GM19455 (cell line): ENCODE measurements at regions not wholly inside any gene's neighbourhood (a gene's known extent, or its start where the extent isn't known, plus 50 kb on each side); places are given as distances from the start of the nearest gene placed in this dataset.
"Not testable (repeated sequence)": the region's sequence is repeated elsewhere in the genome, so short reads cannot be mapped to it uniquely, and the experiment has no call there.

Experiments used
- ATAC-seq: cut with Tn5 transposase; IDR thresholded peaks from one replicate; pipeline ENCODE4 v1.9.1; 2021; ENCODE audit not compliant: unreplicated experiment

DNA sequence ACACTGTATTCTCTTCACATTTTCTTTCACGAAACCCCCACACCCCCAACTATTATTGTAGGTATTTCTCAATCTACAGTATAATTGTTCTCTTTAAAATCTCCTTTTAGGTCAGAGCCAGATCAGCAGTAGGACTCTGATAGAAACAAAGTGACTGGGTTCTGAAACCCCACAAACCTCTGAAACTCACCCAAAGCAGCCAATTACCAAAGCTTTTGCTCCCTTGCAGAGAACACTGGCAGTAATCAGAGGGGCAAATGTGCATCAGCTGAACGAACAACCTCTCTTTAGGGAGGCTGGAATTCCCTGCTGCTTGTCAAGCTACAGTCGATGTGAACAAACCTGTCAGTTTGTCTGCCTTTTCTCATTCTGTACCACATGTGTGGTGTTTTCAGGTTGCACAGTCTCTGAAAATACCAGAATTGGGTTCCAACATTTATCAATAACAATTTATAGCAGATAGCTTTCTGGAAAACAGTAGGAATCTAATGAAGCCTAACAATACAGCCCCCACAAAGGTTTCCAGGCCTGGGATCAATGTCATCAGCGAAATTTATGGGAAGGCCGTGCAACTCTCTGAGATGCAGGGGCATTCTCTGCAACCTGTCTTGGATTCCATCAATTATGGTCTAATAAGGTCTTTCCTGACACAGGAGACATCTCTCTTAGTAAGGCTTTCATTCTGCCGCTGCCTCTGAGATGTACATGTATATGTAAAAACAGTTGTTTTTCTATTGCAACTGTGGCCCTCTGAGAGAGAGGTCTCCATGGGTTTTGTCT lies 395.9 kb downstream of the GPAT3 start:
- no peak for ATAC-seq

DNA sequence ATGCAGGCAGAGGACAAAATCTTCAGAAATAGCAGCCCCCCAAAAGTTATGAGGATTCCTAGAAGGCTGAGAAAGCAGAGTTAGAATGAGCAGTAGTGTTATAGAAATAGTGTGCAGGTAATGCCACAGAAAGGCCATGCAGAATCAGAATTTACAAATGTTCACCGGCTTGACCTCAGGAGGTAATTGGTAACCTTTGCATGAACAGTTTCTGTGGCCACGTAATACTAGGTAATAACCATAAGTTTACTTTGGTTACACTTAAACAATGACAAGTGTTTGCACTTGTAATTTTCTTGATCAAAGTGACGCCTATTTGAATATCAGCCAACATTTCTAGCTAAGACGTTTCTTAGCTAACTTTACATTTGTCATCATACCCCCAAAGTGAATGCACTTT lies 393.6 kb downstream of the GPAT3 start:
- no peak for ATAC-seq

DNA sequence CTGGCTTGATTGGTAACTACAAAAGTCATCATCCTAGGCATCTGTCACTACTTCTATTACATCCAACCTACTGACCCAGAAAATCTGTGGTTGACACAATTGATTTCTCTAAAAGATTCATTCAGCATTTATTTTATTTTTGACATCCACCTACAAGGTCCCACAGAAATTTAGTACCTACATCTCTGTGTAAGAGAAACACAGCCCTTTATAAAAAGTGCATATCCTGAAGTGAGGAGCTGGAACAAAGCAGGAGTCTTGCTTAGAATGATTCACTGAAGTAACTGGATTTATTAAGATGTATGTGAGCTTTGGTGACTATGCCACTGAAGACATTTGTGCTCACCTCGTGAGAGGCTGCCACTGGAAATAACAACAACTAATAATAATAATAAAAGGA lies 391.0 kb downstream of the GPAT3 start:
- no peak for ATAC-seq

DNA sequence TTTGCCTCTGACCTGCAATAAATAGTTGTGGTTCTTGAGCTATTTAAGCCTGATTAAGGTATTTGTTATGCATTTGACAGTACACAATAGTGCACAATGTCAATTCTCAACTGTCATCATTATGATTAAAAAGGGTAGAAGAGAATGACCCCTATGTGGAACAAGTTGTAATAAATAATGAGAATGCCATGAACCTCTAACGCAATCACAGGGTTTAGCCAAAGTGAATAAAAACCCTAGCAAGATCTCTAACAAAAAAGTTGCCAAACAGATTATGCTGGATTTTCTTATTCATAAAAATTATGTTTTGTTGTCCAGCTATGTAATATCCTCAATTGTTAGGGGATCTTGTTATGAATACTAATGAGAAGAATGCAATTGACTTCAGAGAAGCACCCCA lies 387.4 kb downstream of the GPAT3 start:
- no peak for ATAC-seq

DNA sequence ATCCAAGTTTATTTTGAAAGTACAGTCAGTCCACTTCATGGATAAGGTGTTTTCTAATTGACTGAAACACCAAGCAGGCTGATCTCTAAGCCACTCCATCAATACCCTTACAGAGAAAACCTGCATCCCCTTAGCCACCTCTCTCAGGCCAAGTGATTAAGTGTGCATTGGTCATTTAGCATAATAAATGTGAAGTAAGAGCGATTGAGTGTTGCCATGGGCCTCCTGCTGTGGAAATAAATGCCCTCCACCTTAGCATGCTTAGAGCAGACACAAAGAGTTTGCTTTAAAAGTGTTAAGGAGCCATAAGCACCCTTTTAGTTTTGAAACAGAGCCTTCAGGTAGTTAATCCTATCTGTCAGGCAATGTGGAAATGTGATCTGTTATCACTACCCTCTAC lies 386.5 kb downstream of the GPAT3 start:
- no peak for ATAC-seq

DNA sequence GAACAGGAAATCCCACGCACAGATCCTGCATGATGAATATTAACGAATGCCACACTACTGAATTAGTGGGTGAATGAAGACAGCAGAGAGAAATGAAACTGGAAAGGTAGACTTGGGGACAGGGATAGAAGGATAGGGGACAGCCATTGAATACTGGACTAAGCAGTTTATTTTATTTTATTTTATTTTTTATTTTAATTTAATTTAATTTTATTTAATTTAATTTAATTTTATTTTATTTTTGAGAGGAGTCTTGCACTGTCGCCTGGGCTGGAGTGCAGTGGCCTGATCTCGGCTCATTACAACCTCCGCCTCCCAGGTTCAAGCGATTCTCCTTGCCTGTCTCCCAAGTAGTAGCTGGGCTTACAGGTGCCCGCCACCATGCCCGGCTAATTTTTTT lies 385.2 kb downstream of the GPAT3 start:
- no peak for ATAC-seq

DNA sequence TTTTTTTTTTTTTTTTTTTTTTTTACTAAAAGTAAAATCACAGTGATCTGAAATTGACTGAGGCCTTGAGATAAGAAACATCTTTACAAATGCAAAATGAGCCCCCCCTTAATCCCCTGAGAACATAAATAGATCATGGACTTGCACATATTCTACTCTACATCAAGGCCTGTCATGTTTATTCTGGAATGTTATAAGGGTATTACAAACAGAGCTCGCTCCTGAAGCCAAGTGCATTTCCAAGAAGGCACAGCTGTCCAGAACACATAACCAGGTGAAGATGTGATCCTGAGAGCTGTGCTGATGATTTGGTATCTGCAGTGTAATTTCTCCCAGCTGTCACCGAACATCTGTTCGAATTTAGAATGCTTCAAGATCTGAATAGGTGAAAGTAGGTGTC lies 384.5 kb downstream of the GPAT3 start:
- no peak for ATAC-seq

DNA sequence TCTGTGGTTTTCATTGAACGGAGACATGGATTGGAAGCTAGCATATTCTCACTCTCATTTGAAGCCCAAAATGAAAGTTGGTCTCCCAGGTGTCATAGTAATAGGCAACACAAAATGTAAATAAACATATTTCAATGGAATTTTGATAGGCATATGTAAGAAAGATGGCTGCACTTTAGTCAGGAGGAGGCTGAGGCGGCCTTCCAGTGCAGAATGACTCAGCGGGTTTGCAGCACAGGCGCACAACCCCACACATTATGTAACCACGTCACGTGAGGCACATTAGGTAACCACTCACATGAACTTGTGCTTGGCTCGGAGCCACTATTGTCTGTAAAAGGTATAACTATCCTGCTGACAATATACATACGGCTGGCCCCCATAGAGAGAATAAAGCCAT lies 381.7 kb downstream of the GPAT3 start:
- no peak for ATAC-seq

DNA sequence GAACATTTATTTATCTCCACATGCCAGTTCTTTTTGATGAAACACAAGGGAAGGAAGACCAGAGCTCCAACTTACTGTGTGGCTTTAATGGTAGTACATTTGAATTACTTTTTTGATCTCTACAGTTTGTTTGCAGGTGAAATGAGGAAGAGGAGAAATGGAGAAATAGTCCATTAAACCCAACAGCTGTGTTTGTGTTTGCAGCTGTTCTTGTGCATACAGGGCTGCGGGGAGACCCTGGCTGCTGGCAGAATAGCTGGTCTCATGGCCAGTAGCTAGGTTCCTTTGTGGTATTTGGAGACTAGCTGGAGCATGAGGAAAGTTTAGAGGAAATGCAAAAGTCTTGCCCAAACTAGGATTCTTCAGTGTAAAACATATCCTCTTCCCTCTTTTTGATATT lies 374.8 kb downstream of the GPAT3 start:
- no peak for ATAC-seq

DNA sequence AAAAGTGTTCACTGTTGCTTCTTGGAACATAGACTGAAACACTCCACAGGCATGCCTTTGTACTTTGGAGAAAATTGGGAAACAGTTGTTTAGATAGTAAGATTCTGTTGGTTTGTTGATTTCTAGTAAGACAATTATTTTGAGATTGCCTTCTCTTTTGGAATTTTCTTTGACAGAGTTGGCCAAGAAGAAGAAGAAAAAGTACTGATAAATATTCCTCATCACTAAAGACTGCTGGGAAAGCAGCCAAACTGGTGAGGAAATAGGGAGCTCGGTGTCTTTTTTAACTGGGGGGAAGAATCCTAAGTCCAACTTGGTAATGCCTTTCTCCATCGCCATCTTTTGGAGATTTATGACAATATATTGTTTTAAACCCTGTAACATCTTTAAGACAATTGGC lies 370.7 kb downstream of the GPAT3 start:
- ATAC-seq = no peak

DNA sequence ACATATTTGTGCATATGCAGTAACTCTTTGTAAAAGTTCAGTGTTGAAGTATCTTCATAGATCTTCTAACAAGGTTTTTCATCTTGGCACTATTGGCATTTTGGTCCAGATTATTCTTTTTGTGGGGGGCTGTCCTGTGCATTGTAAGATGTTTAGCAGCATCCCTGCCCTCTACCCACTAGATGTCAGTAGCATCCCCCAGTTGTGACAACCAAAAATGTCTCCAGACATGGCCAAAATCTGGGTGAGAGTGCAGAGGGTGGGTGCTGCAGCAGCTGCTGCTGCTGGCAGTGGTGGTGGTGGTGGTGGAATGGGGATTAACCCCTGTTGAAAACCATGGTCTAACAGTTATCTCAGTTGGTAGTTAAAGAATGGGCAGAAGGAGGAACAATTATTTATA lies 370.0 kb downstream of the GPAT3 start:
- ATAC-seq = no peak

DNA sequence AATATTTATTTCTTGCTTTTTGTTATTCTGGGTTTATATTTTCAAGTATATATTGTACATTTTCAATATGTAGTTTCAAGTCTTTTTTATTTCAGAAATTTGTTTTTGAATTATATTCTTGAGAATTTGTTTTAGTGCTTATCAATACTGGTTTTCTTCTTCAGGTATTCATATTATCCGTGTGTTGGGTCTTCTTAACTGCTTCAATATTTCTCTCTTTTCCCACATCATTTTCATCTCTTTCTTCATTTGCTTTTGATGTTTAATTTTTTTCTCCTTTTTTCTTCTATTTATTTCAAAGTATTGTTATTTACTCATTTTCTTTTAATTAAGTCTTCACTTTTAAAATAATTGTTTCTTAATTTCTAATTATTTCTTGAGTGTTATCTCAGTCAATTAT lies 367.8 kb downstream of the GPAT3 start:
- ATAC-seq = not testable (repeated sequence)

DNA sequence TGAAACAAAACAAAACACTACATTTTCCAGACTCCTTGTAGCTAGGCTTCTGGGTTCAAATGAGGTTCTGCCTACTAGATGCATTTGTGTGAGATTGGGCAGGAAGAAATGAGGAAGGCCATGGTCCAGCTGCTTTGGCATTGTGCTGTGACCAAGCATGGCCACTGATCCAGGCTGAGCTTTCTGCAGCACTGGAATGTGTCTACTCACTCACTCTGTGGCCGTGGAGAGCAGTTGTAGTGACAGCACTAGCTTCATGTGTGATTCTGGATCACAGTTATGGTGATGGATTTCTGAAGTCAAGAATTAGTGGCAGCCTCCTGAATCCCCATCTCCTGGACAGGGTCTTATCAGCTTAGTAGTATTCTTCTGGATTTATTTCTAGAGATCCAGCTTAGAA lies 358.9 kb downstream of the GPAT3 start:
- no peak for ATAC-seq

DNA sequence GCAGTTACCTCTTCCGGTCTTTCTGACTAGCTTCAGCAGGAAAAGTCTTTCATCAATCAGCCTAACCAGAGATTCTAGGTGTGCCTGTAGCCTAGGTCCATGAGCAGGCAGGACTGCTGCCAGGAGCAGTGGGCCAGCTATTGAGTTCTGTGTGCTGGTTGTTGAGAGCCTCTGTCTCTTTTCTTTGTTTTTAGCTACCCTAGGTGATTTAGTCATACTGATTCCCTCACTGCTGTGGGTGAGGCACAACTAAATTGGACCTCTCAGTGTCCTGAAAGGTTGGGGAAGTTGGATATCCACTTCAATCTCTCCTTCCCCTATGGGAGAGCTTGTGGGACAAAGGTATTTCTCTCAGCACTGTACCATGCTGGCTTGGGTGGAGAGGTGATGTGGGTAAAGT lies 354.9 kb downstream of the GPAT3 start:
- no peak for ATAC-seq

DNA sequence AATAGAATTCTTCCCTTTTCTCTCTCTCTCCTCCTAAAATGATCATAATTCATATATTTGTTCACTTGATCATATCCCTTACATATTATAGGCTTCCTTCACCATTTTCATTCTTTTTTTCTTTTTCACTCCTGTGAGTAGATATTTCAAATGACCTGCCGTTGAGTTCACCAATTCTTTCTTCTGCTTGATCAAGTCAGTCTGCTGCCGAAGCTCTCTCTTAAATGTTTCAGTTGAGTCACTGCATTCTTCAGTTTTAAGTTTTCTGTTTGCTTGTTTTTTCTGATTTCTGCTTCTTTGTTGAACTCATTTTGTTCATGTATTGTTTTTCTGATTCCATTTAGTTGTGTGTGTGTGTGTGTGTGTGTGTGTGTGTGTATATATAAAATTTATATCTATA lies 354.3 kb downstream of the GPAT3 start:
- no peak for ATAC-seq

DNA sequence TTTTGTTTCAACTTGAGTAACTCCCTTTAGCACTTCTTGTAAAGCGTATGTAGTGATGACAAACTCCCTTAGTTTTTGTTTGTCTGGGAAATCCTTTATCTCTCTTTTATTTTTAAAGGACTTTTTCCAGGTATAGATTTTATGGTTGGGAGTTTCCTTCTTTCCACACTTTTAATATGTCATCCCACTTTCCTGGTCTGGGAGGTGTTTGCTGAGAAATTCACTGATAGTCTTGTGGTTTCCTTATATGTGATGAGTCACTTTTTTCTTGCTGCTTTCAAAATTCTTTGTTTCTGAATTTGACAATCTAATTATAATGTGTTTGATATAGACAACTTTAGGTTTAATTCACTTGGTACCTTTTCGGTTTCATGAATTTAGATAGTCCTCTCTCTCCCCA lies 353.9 kb downstream of the GPAT3 start:
- no peak for ATAC-seq

DNA sequence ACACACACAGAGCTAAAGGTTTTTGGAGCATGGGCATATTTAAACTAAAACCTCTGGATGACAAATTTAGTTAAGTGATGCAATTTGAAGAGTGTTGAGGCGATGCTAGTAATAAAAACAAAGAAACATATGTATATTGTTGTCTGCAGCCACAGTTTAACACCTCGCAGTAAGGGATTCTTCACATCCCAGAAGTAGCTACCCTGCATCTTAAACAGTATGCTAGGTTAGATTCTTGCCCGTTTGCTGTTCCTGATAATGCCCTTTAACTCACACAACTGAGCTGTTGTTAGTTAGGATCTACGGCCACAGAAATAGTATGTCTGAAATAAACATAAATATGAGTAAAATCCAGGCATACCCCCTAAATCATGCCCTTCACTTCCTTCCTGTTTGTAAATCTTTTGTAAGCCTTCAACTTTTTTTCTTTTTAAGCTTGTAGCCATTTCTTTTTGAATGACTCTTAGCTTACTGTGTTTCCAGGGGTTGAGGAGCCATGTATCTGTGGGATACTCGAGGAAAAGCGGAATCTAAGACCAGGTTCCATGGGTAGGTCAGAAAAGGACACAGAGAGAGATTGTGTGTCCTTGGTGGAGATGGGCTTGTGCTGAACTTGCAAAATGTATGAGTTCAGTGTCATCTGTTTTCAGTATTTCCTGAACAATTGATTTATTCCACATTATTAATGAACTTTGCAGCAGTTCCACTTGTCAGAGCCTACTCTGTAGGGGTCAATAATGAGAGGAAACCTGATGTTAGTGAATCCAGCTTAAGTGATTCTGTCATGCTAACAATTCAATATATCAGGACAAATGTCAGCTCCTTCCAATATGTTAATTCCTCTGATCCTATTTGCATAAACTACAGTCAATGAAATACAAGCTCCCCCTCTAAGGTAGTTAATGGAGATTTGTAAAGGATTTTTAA lies 349.6 kb downstream of the GPAT3 start:
- no peak for ATAC-seq

DNA sequence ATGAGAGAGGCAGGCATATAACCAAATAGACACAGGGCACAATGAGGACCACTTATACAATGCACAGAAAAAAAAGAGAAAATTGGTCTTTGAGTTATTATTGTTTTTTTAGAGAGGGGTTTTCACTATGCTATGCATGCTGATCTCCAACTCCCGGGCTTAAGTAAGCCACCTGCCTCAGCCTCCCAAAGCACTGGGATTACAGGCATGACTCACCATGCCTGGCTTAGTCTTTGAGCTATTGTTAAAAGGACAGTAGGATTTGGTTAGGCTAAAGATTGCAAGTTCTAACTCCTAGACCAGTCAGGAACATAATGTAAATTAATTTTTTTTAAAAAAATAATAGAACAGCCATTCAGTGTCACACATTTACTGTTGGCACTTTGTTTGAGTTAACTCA lies 340.1 kb downstream of the GPAT3 start:
- no peak for ATAC-seq

DNA sequence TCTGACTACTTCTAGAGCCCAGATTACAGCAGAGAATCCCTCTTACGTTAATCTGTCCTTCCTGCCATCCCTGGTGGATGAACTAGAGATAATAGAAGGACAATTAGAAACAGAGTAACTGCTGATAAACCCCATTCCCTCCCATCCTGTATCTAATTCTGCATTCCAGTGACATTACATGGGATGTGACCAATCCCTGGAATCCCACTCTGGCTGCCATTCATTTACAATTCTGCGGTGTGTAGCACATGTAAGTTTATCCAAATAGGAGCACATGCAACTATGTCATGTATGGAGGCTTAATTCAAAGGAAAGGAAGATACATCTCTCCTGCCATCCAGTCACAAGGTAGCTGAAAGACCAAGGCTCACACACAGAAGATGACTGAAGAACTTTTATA lies 339.5 kb downstream of the GPAT3 start:
- no peak for ATAC-seq

DNA sequence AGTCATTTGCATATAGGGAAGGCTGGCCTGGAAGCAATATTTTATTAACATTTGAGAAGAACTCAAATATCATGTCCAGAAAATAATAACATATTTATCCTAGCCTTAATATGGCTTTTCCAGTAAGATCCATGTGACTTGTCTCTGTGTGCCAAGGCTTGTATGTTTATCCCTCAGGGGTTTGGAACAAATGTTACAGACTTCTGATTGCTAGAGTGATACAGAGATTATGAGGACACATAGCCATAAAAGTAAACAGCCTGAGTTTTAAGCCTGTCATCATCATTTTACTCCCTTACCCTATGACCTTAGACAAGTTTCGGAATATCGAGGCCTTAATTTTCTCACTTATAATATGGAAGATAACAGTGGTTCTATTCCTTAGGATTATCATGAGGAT lies 338.1 kb downstream of the GPAT3 start:
- no peak for ATAC-seq

DNA sequence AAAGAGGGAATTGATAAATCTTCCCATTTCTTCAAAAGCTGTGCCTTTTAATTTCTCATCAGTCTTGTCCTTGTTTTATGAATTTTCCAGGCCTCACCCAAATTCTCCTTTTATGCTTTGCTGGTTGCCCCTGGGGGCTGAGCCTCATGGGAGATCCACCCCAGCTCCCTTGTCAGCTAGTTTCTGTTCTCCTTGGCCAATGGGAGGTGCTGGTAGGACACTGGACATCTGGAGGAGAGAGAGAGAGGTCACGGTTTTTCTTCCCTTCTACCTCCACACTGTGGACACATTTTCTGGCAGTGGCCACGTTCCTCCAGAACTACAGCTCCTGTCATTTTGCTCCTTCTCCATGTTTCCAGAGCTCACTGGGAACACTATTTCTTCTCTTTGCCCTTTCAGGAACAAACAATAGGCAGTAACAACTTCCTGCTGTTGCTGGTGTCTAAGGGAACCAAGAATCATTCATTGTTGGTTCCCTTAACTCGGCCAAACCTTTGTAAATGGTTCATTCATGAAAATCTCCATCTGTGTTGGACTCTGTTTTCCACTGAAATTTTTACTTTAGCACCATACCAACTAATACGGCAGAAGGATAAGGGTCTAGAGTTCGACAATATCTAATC lies 334.5 kb downstream of the GPAT3 start:
- ATAC-seq = no peak
